ENCODE measurements at regions not wholly inside any gene's neighbourhood (a gene's known extent, or its start where the extent isn't known, plus 50 kb on each side); places are given as distances from the start of the nearest gene placed in this dataset.

- ChIA-PET POLR2A (no interaction called here), CTCF (no interaction called here)
- no peak for DNase-seq (ENCODE audit: low read depth)
These were observed 207.7 kb upstream of the DACH1 start for GRCh38 chr13:72074663-72075062.

GRCh38 chr13:72072261-72072660, 205.3 kb upstream of the DACH1 start:
- ChIA-PET CTCF (interaction anchor here (1.0 kb wide), 1 partner anchor 150 kb away, joined by 3 read pairs; no protein-coding TSS in a partner anchor), POLR2A (no interaction called here)
- no peaks in the 10 kb centered on the region for H3K36me3 ChIP-seq (ENCODE audit: control insufficient read depth, insufficient read depth, low read length)
- H3K27me3 ChIP-seq (ENCODE audit: control insufficient read depth, insufficient read depth, low read length): no peaks in the 10 kb centered on the region
- H3K4me3 ChIP-seq (ENCODE audit: low read depth, low read length): no peak overlapping the region
- no peak for DNase-seq (ENCODE audit: low read depth)
- no peak for TF ChIP-seq CTCF (IDR thresholded peaks at IDR 0.05; ENCODE audit: insufficient read depth, low read depth, low read length)

More at GRCh38 chr13:72074663-72075062, 207.7 kb upstream of the DACH1 start:
- Histone ChIP-seq H3K27me3 (ENCODE audit: control insufficient read depth, insufficient read depth, low read length) (no peaks in the 10 kb centered on the region), H3K36me3 (ENCODE audit: control insufficient read depth, insufficient read depth, low read length) (no peaks in the 10 kb centered on the region), H3K4me3 (ENCODE audit: low read depth, low read length) (no peak overlapping the region)
- no peak for TF ChIP-seq CTCF (IDR thresholded peaks at IDR 0.05; ENCODE audit: insufficient read depth, low read depth, low read length)

- CTCF ChIA-PET: interaction anchor here (1.0 kb wide), 1 partner anchor 150 kb away, joined by 3 read pairs; no protein-coding TSS in a partner anchor
- no peak for TF ChIP-seq CTCF (IDR thresholded peaks at IDR 0.05; ENCODE audit: insufficient read depth, low read depth, low read length)
- H3K4me3 ChIP-seq (ENCODE audit: low read depth, low read length): no peak overlapping the region
- H3K27me3 ChIP-seq (ENCODE audit: control insufficient read depth, insufficient read depth, low read length): no peaks in the 10 kb centered on the region
- no peaks in the 10 kb centered on the region for H3K36me3 ChIP-seq (ENCODE audit: control insufficient read depth, insufficient read depth, low read length)
- POLR2A ChIA-PET: no interaction called here
- no peak for DNase-seq (ENCODE audit: low read depth)
These were observed 204.7 kb upstream of the DACH1 start for GRCh38 chr13:72071713-72072112.

- ChIA-PET POLR2A (no interaction called here), CTCF (no interaction called here)
- DNase-seq (ENCODE audit: low read depth): no peak
- Histone ChIP-seq H3K4me3 (ENCODE audit: low read depth, low read length) (no peak overlapping the region), H3K36me3 (ENCODE audit: control insufficient read depth, insufficient read depth, low read length) (no peaks in the 10 kb centered on the region), H3K27me3 (ENCODE audit: control insufficient read depth, insufficient read depth, low read length) (no peaks in the 10 kb centered on the region)
- TF ChIP-seq CTCF (IDR thresholded peaks at IDR 0.05; ENCODE audit: insufficient read depth, low read depth, low read length): no peak
These were observed 195.6 kb upstream of the DACH1 start for GRCh38 chr13:72062566-72062965.

- no peaks in the 10 kb centered on the region for H3K27me3 ChIP-seq (ENCODE audit: control insufficient read depth, insufficient read depth, low read length)
- CTCF ChIA-PET: no interaction called here
- DNase-seq (ENCODE audit: low read depth): no peak
- no peaks in the 10 kb centered on the region for H3K36me3 ChIP-seq (ENCODE audit: control insufficient read depth, insufficient read depth, low read length)
- no peak overlapping the region for H3K4me3 ChIP-seq (ENCODE audit: low read depth, low read length)
- POLR2A ChIA-PET: no interaction called here
- TF ChIP-seq CTCF (IDR thresholded peaks at IDR 0.05; ENCODE audit: insufficient read depth, low read depth, low read length): no peak
These were observed 194.6 kb upstream of the DACH1 start for GRCh38 chr13:72061613-72062012.
